AG08396 (cell line): ENCODE measurements at regions not wholly inside any gene's neighbourhood (a gene's known extent, or its start where the extent isn't known, plus 50 kb on each side); places are given as distances from the start of the nearest gene placed in this dataset.
"Not testable (repeated sequence)": the region's sequence is repeated elsewhere in the genome, so short reads cannot be mapped to it uniquely, and the experiment has no call there.

Experiments used
- DNase-seq: peaks from one replicate; pipeline ENCODE4 v3.0.0; 2012; ENCODE audit warnings: low spot score, mixed read lengths

GRCh38 chr5:68803881-68804319 is 289.9 kb upstream of the SLC30A5 start:
- DNase-seq = no peak

- DNase-seq = no peak
These were observed 289.5 kb upstream of the SLC30A5 start for GRCh38 chr5:68804343-68804742.

GRCh38 chr5:68805444-68805843 is 288.4 kb upstream of the SLC30A5 start:
- no peak for DNase-seq

GRCh38 chr5:68817632-68818031 is 276.2 kb upstream of the SLC30A5 start:
- no peak for DNase-seq

GRCh38 chr5:68818057-68818695 is 275.6 kb upstream of the SLC30A5 start:
- DNase-seq = no peak

- DNase-seq = no peak
These were observed 274.9 kb upstream of the SLC30A5 start for GRCh38 chr5:68818870-68819269.

- DNase-seq = no peak
These were observed 272.8 kb upstream of the SLC30A5 start for GRCh38 chr5:68821056-68821455.

- DNase-seq = no peak
These were observed 271.0 kb upstream of the SLC30A5 start for GRCh38 chr5:68822796-68823195.

GRCh38 chr5:68823301-68823700 is 270.5 kb upstream of the SLC30A5 start:
- DNase-seq = no peak

- no peak for DNase-seq
These were observed 263.4 kb upstream of the SLC30A5 start for GRCh38 chr5:68830377-68830898.

GRCh38 chr5:68834491-68834981 is 259.3 kb upstream of the SLC30A5 start:
- DNase-seq = no peak

GRCh38 chr5:68838157-68838718 is 255.6 kb upstream of the SLC30A5 start:
- DNase-seq = no peak

- no peak for DNase-seq
These were observed 254.7 kb upstream of the SLC30A5 start for GRCh38 chr5:68839019-68839552.

- DNase-seq = no peak
These were observed 250.0 kb upstream of the SLC30A5 start for GRCh38 chr5:68843624-68844364.

- no peak for DNase-seq
These were observed 248.7 kb upstream of the SLC30A5 start for GRCh38 chr5:68845131-68845530.

GRCh38 chr5:68846828-68847227 is 247.0 kb upstream of the SLC30A5 start:
- no peak for DNase-seq

- DNase-seq = peak; percentile 9
These were observed 245.7 kb upstream of the SLC30A5 start for GRCh38 chr5:68848091-68848490.

GRCh38 chr5:68849103-68849502 is 244.7 kb upstream of the SLC30A5 start:
- DNase-seq = no peak

- no peak for DNase-seq
These were observed 243.9 kb upstream of the SLC30A5 start for GRCh38 chr5:68849906-68850305.

GRCh38 chr5:68861099-68861498 is 232.7 kb upstream of the SLC30A5 start:
- DNase-seq = no peak

- DNase-seq = no peak
These were observed 231.3 kb upstream of the SLC30A5 start for GRCh38 chr5:68862560-68862959.

- not testable (repeated sequence) for DNase-seq
These were observed 228.6 kb upstream of the SLC30A5 start for GRCh38 chr5:68865192-68865591.
